Liver (tissue), 3 donors: ENCODE measurements at regions not wholly inside any gene's neighbourhood (a gene's known extent, or its start where the extent isn't known, plus 50 kb on each side); places are given as distances from the start of the nearest gene placed in this dataset.

ENCODE experiments used
- TAF1 ChIP-seq: conservative IDR thresholded peaks from 2 replicates; pipeline ENCODE4 v1.6.1; 2016; ENCODE audit warnings: antibody characterized with exemption, mild to moderate bottlenecking
- TF ChIP-seq, protein P1 (sequence below): fragments of 150-350 bp; IDR thresholded peaks from 2 replicates; pipeline ENCODE4 v1.5.1; 2017; ENCODE audit warnings: improper control_type of control experiment, low read depth, low read length; ENCODE audit not compliant: missing input control
- TF ChIP-seq, protein P2 (sequence below): IDR thresholded peaks from 2 replicates; pipeline ENCODE4 v1.6.1; 2016; ENCODE audit warnings: antibody characterized with exemption
- donor health status: healthy.
- donor health status: healthy.

DNA sequence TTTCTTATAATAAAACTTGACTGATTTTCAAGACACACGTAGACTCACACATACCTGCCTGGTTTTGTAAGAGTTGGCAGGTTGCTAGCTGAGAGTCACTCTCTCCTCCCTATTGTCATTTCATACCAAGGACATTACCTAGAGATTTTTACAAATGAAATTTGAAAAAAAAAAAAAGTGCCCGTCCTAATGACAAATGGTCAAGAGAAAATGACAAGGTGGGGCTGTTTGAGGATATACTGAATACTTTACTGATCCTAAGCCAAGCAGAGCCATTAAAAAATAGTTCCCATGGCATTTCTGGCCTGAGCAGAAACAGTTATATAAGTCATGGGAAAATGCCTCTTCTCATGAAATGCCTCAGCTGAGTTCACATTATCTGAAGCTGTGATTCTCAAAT is 150.2 kb downstream of the DYRK2 start:
- TF ChIP-seq, protein P1, sequence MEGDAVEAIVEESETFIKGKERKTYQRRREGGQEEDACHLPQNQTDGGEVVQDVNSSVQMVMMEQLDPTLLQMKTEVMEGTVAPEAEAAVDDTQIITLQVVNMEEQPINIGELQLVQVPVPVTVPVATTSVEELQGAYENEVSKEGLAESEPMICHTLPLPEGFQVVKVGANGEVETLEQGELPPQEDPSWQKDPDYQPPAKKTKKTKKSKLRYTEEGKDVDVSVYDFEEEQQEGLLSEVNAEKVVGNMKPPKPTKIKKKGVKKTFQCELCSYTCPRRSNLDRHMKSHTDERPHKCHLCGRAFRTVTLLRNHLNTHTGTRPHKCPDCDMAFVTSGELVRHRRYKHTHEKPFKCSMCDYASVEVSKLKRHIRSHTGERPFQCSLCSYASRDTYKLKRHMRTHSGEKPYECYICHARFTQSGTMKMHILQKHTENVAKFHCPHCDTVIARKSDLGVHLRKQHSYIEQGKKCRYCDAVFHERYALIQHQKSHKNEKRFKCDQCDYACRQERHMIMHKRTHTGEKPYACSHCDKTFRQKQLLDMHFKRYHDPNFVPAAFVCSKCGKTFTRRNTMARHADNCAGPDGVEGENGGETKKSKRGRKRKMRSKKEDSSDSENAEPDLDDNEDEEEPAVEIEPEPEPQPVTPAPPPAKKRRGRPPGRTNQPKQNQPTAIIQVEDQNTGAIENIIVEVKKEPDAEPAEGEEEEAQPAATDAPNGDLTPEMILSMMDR, result no peak
- TF ChIP-seq, protein P2, sequence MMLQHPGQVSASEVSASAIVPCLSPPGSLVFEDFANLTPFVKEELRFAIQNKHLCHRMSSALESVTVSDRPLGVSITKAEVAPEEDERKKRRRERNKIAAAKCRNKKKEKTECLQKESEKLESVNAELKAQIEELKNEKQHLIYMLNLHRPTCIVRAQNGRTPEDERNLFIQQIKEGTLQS, result no peak
- TF ChIP-seq TAF1, result no peak
